ENCODE measurements at regions not wholly inside any gene's neighbourhood (a gene's known extent, or its start where the extent isn't known, plus 50 kb on each side); places are given as distances from the start of the nearest gene placed in this dataset.

DNA sequence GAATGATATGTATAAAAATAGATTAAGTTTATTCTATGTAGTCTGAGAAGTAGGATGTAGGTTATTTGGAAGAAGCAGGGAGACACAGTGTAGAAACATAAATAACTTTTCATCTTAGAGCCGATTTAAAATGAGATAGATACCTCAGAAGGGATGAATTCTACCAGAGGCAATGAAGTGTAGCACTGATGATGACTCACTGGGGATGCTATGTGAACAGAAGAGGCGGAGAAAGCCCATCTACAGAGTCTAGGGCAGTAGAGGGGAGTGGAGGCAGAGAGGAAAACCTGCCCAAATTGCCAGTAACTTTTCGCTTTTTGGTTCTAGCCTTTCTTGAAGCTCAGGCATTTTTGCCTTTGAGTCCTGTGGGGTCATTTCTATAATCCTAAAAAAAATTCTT is 451.8 kb downstream of the ATP23 start:
- no peaks in the 10 kb centered on the region for H3K9me3 ChIP-seq
- no peaks in the 10 kb centered on the region for H3K27me3 ChIP-seq
- H3K36me3 ChIP-seq = no peaks in the 10 kb centered on the region
- no peak overlapping the region for H3K4me3 ChIP-seq (ENCODE audit: low read depth, low read length)
- no peaks in the 10 kb centered on the region for H3K4me1 ChIP-seq
- DNase-seq = no peak
- TF ChIP-seq, protein P1, sequence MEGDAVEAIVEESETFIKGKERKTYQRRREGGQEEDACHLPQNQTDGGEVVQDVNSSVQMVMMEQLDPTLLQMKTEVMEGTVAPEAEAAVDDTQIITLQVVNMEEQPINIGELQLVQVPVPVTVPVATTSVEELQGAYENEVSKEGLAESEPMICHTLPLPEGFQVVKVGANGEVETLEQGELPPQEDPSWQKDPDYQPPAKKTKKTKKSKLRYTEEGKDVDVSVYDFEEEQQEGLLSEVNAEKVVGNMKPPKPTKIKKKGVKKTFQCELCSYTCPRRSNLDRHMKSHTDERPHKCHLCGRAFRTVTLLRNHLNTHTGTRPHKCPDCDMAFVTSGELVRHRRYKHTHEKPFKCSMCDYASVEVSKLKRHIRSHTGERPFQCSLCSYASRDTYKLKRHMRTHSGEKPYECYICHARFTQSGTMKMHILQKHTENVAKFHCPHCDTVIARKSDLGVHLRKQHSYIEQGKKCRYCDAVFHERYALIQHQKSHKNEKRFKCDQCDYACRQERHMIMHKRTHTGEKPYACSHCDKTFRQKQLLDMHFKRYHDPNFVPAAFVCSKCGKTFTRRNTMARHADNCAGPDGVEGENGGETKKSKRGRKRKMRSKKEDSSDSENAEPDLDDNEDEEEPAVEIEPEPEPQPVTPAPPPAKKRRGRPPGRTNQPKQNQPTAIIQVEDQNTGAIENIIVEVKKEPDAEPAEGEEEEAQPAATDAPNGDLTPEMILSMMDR (IDR thresholded peaks at IDR 0.05; ENCODE audit: low read depth, low read length) = no peak

DNA sequence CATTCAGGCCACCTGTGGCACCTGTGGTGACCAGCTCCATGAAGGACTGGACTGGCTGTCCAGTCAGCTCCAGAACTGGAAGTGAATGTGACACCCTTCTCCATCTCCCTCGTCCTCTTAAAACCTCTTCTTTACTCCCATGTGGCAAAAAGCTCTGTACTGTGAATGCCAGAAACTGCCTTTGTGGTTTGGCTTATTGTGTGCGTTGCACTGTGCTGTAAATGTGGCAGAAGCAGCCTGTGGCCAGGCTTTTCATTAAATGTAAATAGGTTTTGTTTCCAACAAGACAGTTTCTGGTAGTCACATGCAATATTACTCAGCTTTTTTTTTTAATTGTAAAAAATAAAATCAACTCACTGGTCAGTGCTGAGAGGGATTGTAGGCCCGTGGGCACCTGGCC is 453.7 kb downstream of the ATP23 start:
- H3K9me3 ChIP-seq = no peaks in the 10 kb centered on the region
- no peak for DNase-seq
- TF ChIP-seq, protein P1 (IDR thresholded peaks at IDR 0.05; ENCODE audit: low read depth, low read length) = no peak
- H3K27me3 ChIP-seq = no peaks in the 10 kb centered on the region
- H3K4me3 ChIP-seq (ENCODE audit: low read depth, low read length) = no peak overlapping the region
- no peaks in the 10 kb centered on the region for H3K4me1 ChIP-seq
- no peaks in the 10 kb centered on the region for H3K36me3 ChIP-seq

DNA sequence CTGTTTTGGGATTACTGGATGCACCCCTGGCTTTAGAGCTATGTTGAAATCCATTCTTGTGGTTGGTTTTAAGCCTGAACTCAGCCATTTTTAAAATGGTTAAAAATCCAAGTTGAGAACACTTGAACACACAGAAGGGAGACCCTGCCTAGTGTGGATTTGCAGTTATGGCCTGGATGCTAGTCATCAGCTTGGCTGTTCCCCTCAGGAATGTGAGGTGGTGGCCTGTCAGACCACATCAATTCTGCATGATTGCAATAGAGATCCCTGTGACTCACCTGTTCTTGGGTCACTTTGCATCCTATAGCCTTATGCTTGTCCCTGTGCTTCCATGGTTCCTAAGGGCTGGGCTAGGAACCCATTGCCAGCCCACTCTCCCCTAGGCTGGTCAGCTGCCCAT is 454.1 kb downstream of the ATP23 start:
- H3K27me3 ChIP-seq = no peaks in the 10 kb centered on the region
- DNase-seq = no peak
- no peak overlapping the region for H3K4me3 ChIP-seq (ENCODE audit: low read depth, low read length)
- TF ChIP-seq, protein P1 (IDR thresholded peaks at IDR 0.05; ENCODE audit: low read depth, low read length) = no peak
- no peaks in the 10 kb centered on the region for H3K36me3 ChIP-seq
- H3K4me1 ChIP-seq = no peaks in the 10 kb centered on the region
- no peaks in the 10 kb centered on the region for H3K9me3 ChIP-seq

DNA sequence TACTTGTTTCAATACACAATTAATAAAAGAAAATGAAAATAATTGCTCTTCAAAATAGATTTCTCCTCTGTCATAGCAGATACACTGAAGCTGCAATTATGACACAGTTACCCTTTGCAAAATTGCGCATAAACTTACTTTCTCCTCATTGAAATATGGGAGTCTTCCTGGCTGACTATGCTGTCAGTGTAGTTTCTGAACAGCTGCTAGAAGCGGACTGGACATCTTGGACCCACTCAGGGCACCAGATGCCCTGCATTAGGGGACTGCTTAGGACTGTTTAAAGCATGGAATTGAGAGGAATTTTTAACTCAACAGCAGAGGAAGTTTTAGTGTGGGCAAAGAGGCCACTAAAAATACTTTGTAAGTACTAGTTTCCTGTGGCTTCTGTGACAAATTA is 454.9 kb downstream of the ATP23 start:
- H3K9me3 ChIP-seq = no peaks in the 10 kb centered on the region
- H3K4me1 ChIP-seq = no peaks in the 10 kb centered on the region
- DNase-seq = no peak
- TF ChIP-seq, protein P1 (IDR thresholded peaks at IDR 0.05; ENCODE audit: low read depth, low read length) = no peak
- H3K4me3 ChIP-seq (ENCODE audit: low read depth, low read length) = no peak overlapping the region
- no peaks in the 10 kb centered on the region for H3K27me3 ChIP-seq
- no peaks in the 10 kb centered on the region for H3K36me3 ChIP-seq

DNA sequence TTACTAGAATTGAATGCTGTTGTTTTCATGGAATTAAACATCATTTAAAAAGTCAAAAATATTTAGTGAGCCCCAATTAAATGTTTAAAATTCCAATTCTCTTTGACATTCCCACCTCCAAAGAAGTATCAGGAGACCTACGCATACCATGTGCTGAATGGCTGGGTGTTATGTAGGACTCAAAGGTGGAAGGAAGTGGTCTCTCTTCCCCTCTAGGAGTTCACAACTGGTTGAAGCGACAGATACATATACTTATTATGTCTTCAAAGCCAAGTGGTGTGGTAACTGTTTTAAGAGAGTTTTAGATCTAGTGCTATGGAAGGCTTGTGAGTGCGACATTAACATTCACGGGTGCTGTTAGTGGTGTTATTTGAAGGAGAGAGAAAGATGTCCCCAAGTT is 464.0 kb downstream of the ATP23 start:
- H3K9me3 ChIP-seq = no peaks in the 10 kb centered on the region
- TF ChIP-seq, protein P1 (IDR thresholded peaks at IDR 0.05; ENCODE audit: low read depth, low read length) = no peak
- no peaks in the 10 kb centered on the region for H3K4me1 ChIP-seq
- no peak for DNase-seq
- H3K4me3 ChIP-seq (ENCODE audit: low read depth, low read length) = no peak overlapping the region
- H3K36me3 ChIP-seq = no peaks in the 10 kb centered on the region
- H3K27me3 ChIP-seq = no peaks in the 10 kb centered on the region

DNA sequence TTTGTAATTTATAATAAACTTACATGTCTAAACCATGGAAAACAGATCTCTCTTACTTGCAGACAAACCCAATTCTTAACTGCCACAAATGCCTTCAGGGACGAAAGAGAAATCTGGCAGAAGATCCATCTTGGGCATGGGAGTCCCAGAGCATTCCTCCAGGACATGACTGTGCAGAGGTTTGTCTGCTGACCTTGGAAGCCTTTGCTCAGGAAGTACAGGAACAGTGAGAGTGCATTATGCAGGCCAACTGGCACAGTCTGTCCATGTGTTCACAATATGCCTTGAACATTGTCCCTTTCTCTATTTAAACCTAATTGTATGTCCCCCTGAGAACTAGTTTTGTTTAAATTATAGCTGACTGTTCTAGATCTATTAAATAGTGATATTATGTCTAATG is 467.1 kb downstream of the ATP23 start:
- H3K9me3 ChIP-seq = no peaks in the 10 kb centered on the region
- no peak overlapping the region for H3K4me3 ChIP-seq (ENCODE audit: low read depth, low read length)
- H3K27me3 ChIP-seq = no peaks in the 10 kb centered on the region
- DNase-seq = no peak
- H3K4me1 ChIP-seq = no peaks in the 10 kb centered on the region
- TF ChIP-seq, protein P1 (IDR thresholded peaks at IDR 0.05; ENCODE audit: low read depth, low read length) = no peak
- no peaks in the 10 kb centered on the region for H3K36me3 ChIP-seq

Data from BE2C (cell line).